ENCODE measurements at regions not wholly inside any gene's neighbourhood (a gene's known extent, or its start where the extent isn't known, plus 50 kb on each side); places are given as distances from the start of the nearest gene placed in this dataset.
"Not testable (repeated sequence)": the region's sequence is repeated elsewhere in the genome, so short reads cannot be mapped to it uniquely, and the experiment has no call there.

GRCh38 chr3:28036599-28037575 lies 204.5 kb upstream of the CMC1 start:
- no peak for DNase-seq

DNA sequence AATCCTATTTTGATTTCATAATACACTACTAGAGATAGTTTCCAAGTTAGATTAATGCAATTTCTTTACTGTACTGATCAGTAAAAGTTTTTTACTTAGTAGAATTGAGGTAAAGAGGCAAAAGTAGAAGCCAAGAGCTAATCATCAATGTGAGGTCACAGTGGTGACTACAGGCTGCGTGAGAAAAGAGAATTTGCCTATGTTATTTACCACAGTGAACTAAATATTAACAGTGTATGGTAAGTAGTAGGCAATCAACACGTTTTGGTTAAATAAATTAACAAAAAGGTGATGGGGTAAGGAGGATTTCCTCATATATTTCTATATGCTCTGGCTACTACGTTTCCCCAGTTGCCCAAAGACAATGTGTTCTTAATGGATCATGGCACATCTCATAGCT lies 202.2 kb upstream of the CMC1 start:
- DNase-seq = no peak

- DNase-seq = no peak
Measured at GRCh38 chr3:28039829-28040228, 201.6 kb upstream of the CMC1 start.

DNA sequence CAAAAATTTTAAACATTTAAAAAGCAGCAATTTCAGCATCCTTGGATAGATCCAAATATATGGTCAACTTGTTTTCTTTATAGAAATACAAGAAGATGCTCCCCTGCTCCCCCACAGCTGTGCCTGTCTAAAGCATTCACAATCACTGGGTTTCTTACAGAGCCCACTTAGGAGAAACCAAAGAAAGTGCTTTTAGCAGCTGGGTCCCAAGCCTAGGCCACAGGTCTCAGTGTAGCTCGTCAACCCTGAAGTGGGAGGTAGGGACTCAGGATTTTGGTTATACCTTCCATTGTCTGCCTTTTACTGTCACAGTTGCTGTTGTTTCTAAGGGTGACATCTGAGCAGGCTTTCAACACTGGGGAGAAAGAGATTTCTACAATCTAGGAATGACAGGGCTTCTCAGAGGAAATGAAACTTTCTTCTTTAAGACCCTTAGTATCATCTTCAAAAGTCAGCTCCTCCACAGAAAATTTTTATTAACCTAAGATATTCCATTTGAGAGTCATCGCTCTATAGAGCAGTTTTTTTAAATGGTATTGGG lies 199.3 kb upstream of the CMC1 start:
- no peak for DNase-seq

GRCh38 chr3:28042707-28043106 lies 198.7 kb upstream of the CMC1 start:
- no peak for DNase-seq

DNA sequence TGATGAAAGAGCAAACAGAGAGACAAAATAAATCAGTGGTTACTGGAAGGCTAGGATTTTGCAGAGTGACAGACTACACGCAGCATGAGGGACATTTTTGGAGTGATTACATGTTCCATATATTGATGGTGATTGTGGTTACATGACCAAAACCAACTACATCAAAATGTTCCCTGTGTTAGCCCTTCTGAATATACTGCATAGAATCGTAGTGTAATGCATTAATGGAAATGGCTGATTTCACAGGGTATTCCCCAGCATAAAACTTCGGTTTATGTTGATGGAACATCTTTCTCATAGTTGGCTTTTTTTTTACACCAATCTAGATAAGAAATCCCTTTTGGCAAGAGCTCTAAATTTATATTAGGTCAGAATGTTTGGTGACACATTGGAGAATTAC lies 191.3 kb upstream of the CMC1 start:
- DNase-seq = no peak

- no peak for DNase-seq
Measured at GRCh38 chr3:28050885-28051284, 190.5 kb upstream of the CMC1 start.

DNA sequence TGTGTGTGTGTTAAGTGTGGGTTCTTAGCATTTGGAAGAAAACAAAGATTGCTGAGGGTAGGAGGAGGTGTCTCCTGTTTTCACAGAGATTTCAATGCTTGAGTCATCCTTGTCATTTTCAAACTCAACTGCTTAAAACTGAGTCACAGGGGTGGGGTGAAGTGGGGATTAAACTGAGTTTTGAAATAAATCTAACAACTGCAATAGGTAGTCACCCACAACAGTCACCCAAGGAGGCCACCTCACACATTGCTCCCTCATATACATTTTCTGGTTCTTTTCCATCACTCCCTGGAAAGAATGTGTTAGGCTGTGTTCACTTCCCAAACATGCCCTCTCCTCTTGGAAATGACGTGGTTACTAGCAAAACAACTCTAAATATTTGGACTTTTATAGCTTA lies 187.7 kb upstream of the CMC1 start:
- DNase-seq = no peak

- no peak for DNase-seq
Measured at GRCh38 chr3:28056806-28057205, 184.6 kb upstream of the CMC1 start.

DNA sequence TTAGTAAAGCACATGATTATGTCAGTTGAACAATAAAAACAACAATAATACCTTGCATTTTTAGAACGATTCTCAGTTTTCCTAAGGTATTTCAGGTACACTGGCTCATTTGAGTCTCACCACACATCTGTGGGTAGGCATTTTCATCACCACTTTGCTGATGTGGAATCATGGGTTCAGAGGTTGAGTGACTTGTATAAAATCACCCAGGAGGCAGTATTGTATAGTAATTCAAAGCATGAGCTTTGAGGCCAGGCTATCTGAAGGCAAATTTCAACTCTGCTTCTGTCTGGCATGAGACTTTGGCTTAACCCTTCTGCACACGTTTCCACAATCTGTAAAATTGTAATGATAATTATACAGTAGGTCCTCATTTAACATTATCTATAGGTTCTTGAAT lies 183.9 kb upstream of the CMC1 start:
- DNase-seq = no peak

DNA sequence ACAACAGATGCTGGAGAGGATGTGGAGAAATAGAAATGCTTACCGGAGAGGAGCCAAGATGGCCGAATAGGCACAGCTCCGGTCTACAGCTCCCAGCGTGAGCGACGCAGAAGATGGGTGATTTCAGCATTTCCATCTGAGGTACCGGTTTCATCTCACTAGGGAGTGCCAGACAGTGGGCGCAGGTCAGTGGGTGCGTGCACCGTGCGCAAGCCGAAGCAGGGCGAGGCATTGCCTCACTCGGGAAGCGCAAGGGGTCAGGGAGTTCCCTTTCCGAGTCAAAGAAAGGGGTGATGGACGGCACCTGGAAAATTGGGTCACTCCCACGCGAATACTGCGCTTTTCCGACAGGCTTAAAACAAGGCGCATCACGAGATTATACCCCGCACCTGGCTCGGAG lies 182.2 kb upstream of the CMC1 start:
- not testable (repeated sequence) for DNase-seq

GRCh38 chr3:28066020-28066419 lies 175.4 kb upstream of the CMC1 start:
- DNase-seq = no peak

DNA sequence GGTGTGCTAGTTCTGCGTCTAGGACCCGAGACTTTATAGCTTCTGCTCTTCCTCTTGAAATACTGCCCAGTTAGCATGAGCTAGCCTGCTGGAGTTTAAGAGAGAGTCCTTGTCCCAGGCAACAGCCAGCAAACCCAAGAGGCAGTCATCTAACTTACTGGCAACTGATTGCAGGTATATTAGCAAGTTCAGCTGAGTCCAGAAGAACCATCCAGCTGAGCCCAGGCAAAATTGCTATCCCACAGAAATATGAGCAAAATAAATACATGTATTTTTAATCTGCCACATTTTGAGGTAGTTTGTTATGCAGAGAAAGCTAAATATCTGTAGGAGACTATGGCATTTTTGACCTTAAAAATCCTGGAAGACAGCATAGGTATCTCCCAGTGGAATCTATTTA lies 174.4 kb upstream of the CMC1 start:
- no peak for DNase-seq

DNA sequence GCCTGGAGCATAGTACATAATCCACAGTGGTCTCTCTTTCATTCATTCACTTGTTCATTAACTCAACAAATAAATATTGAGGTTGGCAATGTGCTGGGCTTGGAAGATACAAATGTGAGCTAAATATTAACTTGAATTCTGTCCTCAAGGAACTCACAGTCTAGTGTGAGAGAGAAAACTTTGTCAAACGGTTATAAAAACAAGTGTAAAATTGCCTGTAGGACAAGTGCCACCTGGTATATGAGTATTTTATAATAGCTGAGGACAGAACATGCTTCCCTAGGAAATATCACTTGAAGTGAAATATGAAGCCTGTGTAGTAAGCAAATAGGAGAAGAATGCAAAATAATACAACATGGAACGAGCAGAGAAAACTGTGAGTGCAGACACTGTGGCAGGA lies 173.1 kb upstream of the CMC1 start:
- DNase-seq = no peak

DNA sequence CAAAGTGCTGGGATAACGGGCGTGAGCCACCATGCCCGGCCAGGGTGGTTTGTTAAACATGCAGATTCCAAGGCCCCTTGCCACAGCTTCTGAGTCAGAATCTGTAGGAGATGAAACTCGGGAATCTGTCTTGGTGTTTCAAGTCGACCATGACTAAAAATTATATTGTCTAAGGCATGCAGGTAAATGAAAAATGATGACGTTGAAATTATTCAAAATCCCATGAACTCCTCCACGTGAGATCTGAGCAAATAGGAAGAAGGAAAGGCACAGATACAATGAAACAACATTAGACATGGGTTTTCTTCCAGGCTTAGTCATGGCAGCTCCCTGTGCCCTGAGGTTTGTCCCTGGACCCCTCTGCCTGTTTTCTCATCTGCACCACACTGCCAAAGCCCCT lies 172.0 kb upstream of the CMC1 start:
- DNase-seq = no peak

DNA sequence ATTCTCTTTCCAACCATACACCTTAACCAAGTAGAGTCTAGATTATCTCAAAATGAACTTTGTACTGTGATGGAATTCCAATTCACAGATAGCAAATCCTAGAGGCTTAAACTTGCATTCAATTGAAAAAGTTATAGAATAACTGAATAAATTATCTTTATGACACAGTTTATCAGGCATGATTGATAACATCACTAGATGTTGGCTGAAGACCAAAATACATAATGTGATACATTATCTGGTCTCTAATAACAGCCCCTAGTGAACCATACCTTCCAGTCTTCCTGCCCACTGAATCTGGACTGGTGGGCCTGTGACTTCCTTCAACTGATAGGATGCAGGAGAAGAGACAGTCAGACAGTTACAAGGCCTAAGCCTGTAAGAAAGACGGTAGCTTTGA lies 165.2 kb upstream of the CMC1 start:
- DNase-seq = no peak

DNA sequence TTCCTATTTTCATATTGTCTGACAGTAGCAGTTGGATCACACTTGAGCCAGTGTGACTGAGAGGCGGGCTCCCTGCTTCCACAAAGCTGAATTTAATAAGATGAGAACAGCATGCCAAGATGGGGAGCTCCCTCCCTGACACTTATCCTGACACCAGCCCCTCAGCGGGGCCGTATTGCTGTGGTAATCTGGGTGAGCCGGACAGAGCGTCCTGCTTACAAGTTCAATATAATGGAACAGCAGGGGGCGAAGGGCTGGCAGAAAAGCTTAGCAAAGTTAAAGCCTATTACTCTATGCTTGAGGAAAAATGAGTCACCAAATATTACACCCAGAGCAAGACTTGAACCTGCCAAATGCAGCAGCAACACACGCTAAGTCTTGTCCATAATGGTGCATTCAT lies 163.8 kb upstream of the CMC1 start:
- no peak for DNase-seq

- DNase-seq = no peak
Measured at GRCh38 chr3:28078536-28078935, 162.9 kb upstream of the CMC1 start.

DNA sequence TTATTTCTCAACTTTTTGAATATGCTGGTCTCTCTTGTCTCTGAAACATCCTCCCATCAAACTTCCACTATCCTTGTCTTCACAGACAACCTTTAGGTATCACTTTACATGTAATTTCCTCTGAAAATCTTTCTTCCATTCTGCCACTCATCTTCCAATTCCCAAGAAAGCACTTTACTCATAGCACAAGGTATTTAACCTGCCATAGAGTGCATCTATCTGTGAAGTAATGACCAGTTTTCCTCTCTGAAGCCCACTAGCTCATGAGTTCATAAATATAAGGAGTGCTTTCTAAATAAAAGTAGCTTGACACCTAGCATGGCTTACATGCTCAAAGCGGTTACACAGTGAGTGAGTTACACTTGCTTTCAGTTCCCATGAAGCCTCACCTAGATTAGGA lies 160.7 kb upstream of the CMC1 start:
- DNase-seq = no peak

DNA sequence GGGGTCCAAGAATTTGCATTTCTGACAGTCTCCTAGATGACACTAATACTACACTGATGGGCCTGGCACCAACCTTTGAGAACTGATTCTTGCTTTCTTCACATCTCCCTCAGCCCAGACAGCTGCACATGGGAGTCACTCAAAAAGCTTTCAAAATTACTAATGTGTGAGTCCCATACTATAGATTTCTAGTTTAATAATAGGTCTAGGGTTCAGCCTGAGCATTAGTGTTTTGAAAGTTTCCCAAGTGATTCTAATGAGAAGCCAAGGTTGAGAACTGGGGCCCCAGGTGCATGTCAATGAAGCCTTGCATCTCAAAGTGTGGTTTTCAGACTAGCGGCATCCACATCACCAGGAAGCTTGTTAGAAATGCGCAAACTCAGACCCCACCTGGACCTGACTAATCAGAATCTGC lies 159.9 kb upstream of the CMC1 start:
- DNase-seq = no peak

DNA sequence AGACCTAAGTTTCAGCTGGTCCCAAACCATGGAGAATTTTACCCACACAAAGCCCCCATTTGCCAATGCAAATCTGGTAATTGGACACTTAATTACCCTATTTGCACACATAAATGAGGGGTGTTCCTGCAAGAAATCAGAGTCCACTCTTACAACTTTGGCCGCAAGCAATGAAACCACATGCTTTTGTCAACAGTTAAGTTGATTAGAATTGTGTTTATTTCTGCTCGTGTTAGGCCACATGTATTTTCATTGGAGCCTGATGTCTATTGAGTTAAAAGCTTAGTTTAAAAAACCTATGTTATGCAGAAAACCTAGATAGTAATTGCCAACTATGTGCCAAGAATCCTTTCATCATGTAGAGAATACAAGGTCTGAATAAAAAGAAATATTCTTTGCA lies 153.8 kb upstream of the CMC1 start:
- no peak for DNase-seq

DNA sequence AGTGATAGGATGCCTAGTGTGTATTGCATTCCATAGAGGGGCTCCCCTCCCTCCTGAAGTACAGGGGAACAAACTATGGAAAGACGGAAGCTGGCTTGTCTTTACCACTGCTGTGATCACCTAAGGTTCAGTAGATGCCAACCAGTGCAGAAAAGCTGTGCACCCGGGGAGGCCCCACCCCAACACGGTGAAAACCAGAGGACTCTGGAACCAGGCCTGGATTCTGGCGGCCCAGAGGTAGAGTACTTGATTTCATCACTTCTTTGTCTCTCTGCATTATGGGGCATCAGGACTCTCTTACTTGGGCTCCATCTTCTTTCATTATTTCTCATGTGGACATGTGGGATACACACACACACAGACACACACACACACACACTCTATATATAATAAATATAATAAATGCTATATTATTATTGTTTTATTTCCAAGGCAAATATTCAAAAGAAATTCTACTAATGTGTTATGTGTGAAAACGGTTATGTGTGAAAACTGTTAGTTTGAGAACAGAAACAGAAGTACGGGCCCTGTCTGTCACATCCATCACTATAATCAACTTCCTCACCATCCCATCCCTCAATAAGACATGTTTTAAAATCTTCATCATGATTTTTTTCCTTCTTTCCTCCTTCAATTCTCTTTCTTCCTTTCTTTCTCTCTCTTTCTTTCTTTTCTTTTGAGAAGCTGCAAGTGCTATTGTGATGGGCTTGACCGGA lies 152.4 kb upstream of the CMC1 start:
- DNase-seq = no peak

DNA sequence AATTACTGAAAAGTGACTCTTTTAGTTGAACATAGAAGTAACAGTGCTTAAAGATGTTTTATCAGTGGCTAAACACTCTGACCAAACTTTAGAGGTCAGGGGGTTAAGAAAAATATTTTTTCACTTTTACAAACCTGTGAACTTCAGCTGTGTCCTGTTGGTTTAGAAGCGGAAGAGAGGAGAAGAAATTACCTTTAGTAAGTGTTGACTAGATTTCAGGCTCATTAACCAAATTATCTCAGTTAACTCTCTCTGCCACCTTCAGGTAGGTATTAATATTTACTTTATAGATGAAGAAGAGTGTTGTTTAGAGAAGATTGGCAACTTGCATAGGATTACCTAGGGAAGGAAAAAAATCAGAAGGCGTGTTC lies 151.9 kb upstream of the CMC1 start:
- DNase-seq = no peak

DNA sequence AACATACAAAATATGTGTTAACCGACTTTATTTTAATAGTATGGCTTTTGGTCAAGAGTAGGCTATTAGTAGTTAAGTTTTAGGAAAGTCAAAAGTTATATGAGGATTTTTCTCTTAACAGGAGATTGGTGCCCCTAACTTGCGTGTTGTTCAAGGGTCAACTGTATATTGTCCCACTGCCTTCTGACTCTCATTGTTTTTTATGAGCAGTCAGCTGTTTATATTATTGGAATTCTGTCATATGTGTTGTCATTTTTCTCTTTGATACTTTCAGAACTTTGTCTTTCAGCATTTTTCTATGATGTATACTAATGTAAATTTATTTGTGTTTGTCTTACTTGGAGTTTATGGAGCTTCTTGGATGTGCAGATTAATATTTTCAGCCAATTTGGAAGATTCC lies 142.1 kb upstream of the CMC1 start:
- no peak for DNase-seq
